Ovary (tissue), 3 donors: ENCODE measurements at regions not wholly inside any gene's neighbourhood (a gene's known extent, or its start where the extent isn't known, plus 50 kb on each side); places are given as distances from the start of the nearest gene placed in this dataset.

Experiments
- CTCF ChIP-seq, 3 donors: fragments of 450-650 bp in 2 of 3; fragments of 200-600 bp in 1 of 3; IDR thresholded peaks; one replicate each; pipeline versions ENCODE4 v1.5.1 to v1.8.0; 2016 to 2022; ENCODE audit warnings: antibody characterized with exemption in 3 of 3, mild to moderate bottlenecking in 1 of 3
- POLR2A ChIP-seq: fragments of 450-650 bp; IDR thresholded peaks from one replicate; pipeline ENCODE4 v1.6.1; 2017; ENCODE audit warnings: antibody characterized with exemption, mild to moderate bottlenecking, moderate library complexity
- donor health status: DM: no; HTN: no; CAD: no.

DNA sequence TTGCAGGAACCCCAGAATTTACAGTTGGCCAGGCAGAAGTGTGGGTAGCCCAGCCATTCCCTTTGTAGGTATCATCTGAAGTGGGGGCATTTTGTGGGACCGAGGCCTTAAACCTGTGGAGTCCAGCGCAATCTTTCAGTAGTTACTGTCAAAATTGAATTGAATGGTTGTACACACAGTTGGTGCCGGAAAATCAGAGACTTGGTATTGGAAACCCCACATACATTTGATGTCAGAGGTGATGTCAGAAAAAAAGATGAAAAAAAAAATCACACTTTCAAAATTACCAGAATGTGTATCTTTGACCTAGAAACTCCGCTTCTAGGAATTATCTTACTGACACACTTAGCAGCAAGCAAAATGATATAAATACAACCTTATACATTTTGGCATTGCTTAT is 153.8 kb upstream of the PLXNA4 start:
- TF ChIP-seq POLR2A (no peak), CTCF (IDR thresholded peaks at IDR 0.05) (no peak)
